PFSK-1 (cell line): ENCODE measurements at regions not wholly inside any gene's neighbourhood (a gene's known extent, or its start where the extent isn't known, plus 50 kb on each side); places are given as distances from the start of the nearest gene placed in this dataset.

ENCODE experiments used
- FOXP2 ChIP-seq: optimal IDR thresholded peaks from 2 replicates; pipeline ENCODE3; 2011; ENCODE audit warnings: borderline replicate concordance, control low read depth, inconsistent platforms; ENCODE audit not compliant: insufficient read depth; ENCODE audit errors: extremely low read length, extremely low read depth
- POLR2AphosphoS5 ChIP-seq: IDR thresholded peaks from 2 replicates; pipeline ENCODE4 v1.6.1; 2012; ENCODE audit warnings: low read depth, mild to moderate bottlenecking, control low read depth, low read length, moderate library complexity
- REST ChIP-seq, 2 experiments: IDR thresholded peaks; 2 replicates each; pipeline versions ENCODE4 v1.6.1 to v1.8.0; 2011 to 2012; ENCODE audit warnings: low read depth in 2 of 2, low read length in 2 of 2, control low read depth in 1 of 2, inconsistent platforms in 1 of 2, mild to moderate bottlenecking in 1 of 2, moderate library complexity in 1 of 2; ENCODE audit not compliant: insufficient read depth in 1 of 2
- SIN3A ChIP-seq: IDR thresholded peaks from 2 replicates; pipeline ENCODE4 v1.6.1; 2012; ENCODE audit warnings: mild to moderate bottlenecking, low read length, moderate library complexity, borderline replicate concordance; ENCODE audit not compliant: insufficient read depth
- TAF1 ChIP-seq: IDR thresholded peaks from 2 replicates; pipeline ENCODE4 v1.6.1; 2012; ENCODE audit warnings: low read length, control low read depth, borderline replicate concordance; ENCODE audit not compliant: insufficient read depth

- TF ChIP-seq REST (IDR thresholded peaks at IDR 0.05; ENCODE audit: insufficient read depth in 1 of 2, low read depth in 2 of 2, low read length in 2 of 2) (no peak), TAF1 (no peak), FOXP2 (no peak), POLR2AphosphoS5 (no peak), SIN3A (no peak)
Measured at GRCh38 chr2:236982693-236983455, 102.8 kb upstream of the COPS8 start.

- TF ChIP-seq TAF1 (no peak), SIN3A (no peak), POLR2AphosphoS5 (no peak), REST (IDR thresholded peaks at IDR 0.05; ENCODE audit: insufficient read depth in 1 of 2, low read depth in 2 of 2, low read length in 2 of 2) (no peak)
Measured at GRCh38 chr2:236984046-236984445, 101.6 kb upstream of the COPS8 start.

DNA sequence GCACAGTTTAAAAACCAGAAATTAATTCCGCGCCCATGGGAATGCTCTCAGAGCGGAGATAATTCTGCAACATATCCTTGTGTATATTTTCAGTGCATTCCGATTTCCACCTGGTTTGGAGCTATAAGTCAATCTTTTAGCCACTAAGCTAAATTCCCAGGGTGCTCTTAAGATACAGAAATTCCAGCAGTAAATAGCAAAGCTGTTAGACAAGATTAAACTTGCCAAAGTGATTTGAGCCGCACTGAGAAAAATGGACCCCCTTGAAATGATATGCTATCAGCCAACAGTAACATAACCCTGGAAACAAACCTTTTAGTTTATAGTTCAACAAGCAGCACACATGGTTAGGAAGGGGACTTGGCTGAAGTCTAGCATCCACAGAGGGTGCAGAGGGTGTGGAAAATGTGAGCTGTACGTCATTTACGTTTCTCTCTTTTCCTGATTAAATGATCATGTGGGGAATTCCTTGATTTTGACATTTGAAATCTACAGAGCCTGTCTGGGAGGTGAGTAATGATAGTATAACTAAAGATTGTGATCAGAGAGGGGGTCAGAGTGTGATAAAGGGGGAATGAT, 99.8 kb upstream of the COPS8 start:
- TF ChIP-seq SIN3A (no peak), FOXP2 (no peak), POLR2AphosphoS5 (no peak), REST (IDR thresholded peaks at IDR 0.05; ENCODE audit: insufficient read depth in 1 of 2, low read depth in 2 of 2, low read length in 2 of 2) (no peak), TAF1 (no peak)

- TF ChIP-seq POLR2AphosphoS5 (no peak), REST (IDR thresholded peaks at IDR 0.05; ENCODE audit: insufficient read depth in 1 of 2, low read depth in 2 of 2, low read length in 2 of 2) (no peak), TAF1 (no peak), SIN3A (no peak), FOXP2 (no peak)
Measured at GRCh38 chr2:236986524-236987330, 99.0 kb upstream of the COPS8 start.
